ENCODE measurements at regions not wholly inside any gene's neighbourhood (a gene's known extent, or its start where the extent isn't known, plus 50 kb on each side); places are given as distances from the start of the nearest gene placed in this dataset.

DNA sequence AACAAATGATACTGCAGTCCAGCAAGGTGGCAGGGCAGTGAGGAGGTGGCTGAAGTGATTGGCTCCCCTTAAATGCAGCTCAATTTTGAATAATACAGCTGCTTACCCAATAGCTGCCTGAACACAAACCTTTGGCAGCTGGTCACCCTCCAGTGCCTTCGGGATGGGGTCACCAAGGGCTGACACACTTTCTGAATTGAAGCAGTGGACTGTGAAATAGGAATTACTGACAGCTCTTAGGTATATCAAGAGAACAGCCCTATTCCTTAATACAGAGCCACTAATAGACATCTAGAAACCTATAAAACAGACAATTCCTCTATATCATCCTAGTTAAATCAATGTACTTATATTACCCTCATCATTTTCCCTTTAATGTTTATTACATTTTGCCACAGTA, 474.2 kb upstream of the KIRREL3 start:
- no peak for TF ChIP-seq POLR2A (IDR thresholded peaks at IDR 0.05; ENCODE audit: low read depth, low read length)
- TF ChIP-seq TAF1 (IDR thresholded peaks at IDR 0.05; ENCODE audit: low read depth, low read length) = no peak
- no peak for TF ChIP-seq SPI1 (IDR thresholded peaks at IDR 0.05; ENCODE audit: low read depth, low read length)
- no peak for TF ChIP-seq POLR2AphosphoS5 (IDR thresholded peaks at IDR 0.05; ENCODE audit: low read depth, low read length)

Measured in GM12891 (cell line).